KBM-7 (cell line): ENCODE measurements at regions not wholly inside any gene's neighbourhood (a gene's known extent, or its start where the extent isn't known, plus 50 kb on each side); places are given as distances from the start of the nearest gene placed in this dataset.

Experiments used
- DNase-seq: peaks from one replicate; pipeline ENCODE4 v3.0.0-alpha.2; 2015
- in situ Hi-C: fragments of 300-500 bp; cut with MboI; formaldehyde crosslinking; loops from 2 replicates; pipeline ENCODE4 v1.14.3; 2020; ENCODE audit warnings: low sequenced_read_pairs, low pct_unique_long_range_greater_than_20kb, mixed read lengths

DNA sequence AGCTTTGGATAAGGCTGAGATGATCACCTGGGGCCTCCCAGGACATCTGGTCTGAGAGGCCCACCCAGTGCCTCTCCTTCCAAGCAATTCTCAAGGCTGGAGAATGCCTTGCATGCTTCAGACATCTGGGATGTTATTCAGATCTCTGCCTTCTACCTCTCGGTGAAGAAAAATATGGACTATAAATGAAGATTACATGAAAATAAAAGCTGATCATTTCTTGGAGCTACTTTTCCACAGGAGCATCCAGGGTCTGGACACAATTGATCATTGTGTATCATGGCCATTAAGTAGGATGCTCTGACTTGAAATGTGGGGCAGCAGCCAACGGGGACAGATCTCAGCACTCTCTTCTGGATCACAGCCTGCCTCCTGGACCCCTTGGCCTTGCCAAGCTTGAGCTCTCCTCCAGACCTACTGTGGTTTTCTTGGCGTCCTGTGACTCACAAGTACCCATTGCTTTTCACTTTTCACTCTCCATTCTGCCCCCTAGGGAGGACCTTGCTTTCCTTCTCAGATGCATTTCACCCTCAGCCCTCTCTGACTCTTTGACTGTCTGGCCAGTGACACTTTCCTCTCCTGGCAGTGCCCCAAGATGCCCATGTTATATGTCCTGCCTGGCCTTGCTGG lies 203.1 kb downstream of the INSIG2 start:
- in situ Hi-C loops: no loop called here
- no peak for DNase-seq

DNA sequence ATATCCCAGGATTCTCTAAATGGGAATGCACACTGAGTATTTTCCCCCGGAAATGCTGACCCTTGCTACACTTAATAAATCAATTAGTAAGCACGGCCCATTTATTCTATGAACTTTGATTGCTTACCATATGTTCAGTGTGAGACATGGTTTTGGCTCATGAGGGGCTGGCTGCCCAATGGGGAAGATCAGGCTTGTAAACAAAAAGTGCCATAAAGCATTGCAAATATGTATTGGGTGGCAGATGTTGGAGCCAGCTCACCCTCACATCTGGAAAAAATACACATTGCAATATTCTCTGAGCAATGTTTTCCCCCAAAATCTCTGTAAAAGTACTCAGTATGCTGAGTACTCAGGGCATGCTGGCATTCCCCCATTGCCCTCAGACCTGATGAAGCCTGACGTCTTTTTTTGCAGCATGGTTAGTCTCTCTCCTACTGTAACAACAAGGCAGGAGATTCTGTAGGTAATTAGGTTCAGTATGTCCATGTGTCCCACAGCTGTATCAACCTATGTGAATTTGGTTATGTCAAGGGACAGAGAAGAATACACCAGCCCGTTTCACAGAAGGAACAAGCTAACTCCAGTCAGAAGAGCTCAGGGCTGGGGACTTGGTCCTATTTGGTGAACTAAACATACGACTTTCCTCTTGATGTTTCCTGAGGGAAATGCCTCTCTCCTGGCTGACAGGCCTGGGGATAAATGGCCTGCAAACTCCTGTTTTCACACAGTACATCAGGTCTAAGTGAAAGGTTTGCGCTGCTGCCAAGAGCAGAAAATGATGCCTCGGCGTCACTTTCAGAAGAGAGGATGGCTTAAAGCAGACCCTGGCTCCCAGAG lies 202.4 kb downstream of the INSIG2 start:
- no peak for DNase-seq
- in situ Hi-C loops: no loop called here

DNA sequence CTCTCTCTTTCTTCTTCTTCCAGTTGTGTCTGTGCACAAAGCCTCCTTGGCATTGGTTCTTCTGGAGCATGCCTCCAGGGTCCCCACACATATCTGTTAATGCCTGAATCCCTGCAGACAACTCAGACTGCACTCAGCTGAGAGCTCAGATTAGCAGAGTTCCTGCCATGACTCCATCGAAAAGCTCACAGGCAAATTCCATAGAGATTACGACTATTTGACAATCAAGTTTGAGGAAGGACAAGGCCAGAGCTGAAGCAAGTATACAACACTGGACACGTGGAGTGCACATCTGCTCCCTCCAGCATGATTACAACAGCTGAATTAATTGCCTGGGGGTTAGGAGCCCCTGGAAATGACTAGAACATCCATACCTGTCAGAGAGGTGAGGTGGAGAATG lies 190.7 kb downstream of the INSIG2 start:
- in situ Hi-C loops: no loop called here
- no peak for DNase-seq

DNA sequence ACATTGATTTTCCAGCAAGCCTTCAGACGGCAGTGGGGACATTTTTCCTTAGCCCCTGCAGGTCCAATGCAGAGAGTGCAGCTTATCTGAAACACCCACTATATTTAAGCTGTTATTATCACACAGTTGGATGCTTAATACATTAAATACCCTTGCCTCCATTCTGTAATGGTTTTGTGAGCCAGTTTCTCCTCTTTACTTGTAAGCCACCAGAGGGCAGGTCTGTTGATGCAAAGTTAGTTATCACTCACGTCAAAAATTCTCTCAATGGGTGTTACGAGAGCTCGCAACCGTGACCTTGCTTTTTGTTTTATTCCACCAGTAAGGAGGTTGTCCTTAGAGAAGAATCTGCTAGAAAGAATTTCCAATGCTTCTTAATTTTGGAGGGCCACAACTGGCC lies 189.8 kb downstream of the INSIG2 start:
- no peak for DNase-seq
- in situ Hi-C loops: no loop called here

DNA sequence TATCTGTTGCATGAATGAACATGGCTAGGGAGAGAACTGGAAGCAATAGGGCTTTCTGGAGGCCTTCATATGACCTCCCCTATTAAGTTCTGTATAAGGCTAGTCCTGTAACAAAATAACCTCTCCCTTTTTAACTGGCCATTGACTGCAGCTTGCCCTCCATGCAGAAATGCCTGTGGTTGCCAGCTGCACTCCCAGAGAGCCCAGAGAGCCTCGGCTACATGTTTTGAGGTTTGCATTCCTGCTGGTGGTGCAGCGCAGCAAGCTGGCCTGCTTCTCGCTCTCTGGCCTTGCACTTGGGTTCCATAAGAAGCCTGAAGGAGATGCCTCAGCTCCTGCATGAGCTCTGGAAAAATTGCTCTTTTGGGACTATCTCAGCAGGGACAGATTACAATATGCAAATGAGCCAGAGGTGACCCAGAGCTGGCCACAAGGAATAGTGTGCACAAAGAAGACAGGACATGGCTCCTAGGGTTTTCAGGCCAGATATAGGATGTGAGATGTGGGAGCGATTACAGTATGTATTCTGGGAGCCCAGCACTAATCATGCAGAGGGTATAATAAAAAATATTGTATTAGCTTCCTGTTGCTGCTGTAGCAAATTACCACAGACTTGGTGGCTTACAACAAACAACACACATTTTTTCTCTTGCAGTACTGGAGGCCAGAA lies 186.7 kb downstream of the INSIG2 start:
- DNase-seq: no peak
- in situ Hi-C loops: no loop called here

DNA sequence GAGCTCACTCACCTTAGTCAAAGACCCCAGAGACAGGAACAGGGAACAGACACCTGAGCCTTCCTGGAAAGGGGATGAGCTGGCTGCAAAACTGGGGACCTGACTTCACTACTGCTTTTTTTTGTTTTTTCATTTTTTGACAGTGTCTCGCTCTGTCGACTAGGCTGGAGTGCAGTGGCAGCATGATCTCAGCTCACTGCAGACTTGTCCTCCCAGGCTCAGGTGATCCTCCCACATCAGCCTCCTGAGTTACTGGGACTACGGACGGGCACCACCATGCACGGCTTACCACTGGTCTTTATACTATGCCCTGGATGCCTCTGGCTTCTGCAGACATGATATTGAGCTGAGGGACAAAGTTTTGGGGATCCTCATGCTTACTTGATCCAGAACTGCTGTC lies 184.1 kb downstream of the INSIG2 start:
- no peak for DNase-seq
- in situ Hi-C loops: no loop called here

DNA sequence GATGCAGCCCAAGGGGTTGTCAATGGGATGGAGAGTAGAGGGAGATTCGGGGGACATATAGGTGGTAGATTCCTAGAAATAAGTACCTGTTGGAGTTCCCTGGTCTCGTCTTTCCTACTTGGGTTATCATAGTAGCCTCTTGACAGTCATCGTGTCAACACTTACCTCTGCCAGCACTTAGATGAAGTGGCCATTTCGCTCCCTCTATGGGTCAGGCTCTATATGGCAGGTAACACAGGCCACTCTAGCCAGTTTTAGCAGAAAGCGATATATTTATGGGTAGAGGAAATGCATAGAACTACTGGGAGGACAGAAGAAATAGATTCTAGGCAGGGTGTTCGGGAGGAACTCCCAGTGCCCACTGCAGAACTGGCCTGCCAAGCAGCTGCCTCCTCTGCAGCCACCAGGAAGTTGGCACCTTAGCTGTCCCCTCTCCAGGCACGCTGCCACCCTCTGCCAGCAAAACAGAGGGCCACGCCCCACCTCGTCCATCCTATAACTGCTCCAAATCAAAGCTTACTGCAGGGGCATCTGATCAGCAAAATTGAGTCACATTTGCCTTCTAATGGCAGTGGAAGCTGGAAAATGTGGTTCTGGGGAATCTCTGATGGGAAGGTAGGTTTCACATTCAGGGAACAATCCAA lies 181.3 kb downstream of the INSIG2 start:
- in situ Hi-C loops: no loop called here
- no peak for DNase-seq

DNA sequence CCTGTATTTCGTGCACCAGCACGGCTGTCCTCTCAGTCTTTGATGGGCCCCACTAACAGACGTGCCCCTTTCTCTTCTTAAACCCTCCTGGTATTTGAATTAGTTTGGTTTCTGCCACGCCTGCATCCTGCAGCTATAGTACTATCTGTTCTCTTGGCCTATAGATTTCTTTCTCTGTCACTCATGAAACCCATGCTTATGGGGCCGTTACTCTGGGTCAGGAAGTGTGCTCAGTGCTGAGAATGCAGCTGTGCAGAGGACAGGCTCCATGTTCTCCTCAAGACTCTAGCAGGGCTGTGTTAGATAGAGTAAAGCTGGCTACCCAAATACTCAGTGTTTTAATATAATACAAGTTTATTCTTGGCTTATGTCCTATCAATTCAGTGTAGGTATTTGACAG lies 180.0 kb downstream of the INSIG2 start:
- in situ Hi-C loops: no loop called here
- no peak for DNase-seq

DNA sequence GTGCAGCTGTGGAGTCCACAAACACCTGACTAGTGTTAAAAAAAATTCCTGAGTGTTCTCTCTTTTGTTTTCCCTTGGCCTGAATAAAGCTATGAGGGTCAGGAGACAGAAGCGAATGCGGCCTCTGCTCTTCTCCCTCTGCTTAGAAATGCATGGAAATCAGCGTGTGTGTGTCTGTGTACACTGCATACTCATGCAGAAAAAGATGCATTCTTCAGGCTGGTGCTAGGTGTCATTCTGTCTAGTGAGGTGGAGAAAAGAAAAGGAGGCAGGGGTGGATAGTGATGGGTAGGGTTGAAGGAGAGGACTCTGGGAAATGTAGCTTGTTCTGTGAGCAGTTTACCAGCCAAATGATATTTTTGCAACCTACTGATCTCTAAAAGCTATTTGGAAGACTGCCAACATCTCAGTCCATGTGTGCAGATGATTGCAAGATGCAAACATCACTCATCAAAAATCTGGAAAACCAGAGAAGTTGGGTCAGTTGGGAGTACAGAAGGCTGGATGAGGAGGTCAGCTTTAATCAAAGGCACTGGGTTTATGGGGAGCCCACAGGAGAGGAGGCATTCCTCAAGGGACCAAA lies 177.7 kb downstream of the INSIG2 start:
- DNase-seq: no peak
- in situ Hi-C loops: no loop called here

DNA sequence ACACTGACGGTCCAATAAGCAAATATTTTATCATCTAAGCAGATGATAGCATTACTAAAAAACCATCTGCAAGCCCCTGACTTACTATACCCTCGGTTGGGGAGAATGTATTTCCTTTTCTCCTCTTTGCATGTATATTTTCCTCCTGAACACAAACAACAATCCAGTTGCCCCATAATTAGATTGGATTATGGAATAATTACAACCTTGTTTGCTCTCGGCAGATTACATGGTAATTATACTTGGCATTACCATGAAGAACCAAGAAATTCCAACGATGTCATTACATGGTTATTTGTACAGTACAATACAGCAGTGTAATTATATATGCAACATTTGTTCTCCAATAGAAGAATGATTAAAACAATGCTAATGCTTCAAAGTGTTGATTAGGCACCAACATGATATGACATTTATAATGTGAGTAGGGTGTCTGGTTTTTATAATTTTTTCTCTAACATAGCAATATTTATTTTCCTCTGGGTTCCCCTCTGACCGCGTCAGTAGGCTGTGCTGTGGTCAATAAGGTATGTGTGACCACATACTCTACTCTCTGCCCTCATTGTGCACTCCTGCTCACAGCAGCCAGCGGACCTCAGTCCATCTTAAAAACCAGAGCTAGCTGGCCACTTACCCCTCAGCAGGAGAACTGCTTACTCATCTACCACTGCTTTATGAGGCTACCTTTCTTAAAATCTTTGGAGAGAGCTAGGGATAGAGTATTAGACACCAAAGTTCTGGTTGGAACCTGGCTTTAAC lies 176.1 kb downstream of the INSIG2 start:
- in situ Hi-C loops: no loop called here
- DNase-seq: no peak

DNA sequence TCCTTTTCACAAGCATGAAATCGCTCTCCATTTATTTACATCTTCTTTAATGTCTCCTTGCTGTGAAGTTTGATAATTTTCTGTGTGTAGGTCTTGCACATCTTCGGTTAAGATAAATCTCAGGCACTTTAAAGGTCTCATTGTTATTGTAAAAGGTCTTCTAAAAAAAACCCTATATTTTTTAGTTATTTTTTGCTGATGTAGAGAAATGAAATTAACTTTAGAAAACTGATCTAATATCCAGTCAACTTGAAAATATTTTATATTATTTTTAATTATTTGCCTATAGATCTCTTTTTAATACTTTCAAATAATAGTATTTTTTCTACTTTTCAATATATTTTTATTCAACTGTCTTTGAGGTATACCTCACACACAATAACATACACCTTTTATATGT lies 169.4 kb downstream of the INSIG2 start:
- in situ Hi-C loops: no loop called here
- no peak for DNase-seq

DNA sequence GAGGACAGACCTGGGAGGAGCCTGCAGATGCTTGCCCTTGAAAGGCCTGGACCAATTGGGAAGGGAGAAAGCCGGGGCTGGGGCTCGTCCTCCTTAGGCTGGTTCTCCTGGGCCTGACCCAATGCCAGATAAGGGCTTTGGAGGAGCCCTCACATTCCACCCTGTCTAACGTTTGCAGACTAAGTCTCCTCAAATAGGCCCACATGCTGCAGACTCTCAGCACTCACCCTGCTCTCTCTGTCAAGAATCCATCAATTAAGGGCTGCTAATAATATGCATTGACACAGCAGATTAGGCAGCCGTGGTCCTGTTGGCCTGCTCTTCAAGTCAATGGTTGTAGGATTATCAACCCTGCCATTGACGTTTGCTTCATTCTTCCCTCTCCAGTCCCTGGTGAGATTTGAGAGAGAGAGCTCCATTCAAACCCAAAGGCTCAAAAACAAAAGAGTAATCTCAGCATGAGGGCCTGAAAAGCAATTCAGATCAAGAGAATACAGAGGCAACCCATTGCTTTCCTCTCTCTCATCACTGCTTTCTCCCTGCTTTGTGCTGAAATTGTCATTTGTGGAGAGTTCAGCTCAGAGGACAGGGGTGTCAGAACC lies 167.6 kb downstream of the INSIG2 start:
- in situ Hi-C loops: no loop called here
- DNase-seq: no peak

DNA sequence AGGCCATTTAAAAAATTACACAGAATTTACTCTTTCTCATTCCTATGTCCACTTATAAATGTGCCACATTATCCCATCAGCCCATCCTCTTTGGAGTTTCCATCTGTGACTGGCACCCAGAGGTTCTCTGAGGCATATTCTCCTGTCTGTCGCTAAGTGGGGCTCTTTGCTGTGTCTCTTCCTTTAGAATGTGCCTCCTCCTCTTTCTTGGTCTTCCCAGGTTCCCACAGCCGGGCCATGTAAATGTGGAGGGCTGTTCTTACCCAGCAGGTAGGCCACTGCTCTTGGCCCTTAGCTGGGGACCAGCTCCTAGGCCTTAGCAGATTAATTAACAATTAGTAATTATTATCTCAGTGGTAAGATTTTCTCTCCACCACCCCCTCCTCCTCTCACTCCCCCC lies 167.0 kb downstream of the INSIG2 start:
- in situ Hi-C loops: no loop called here
- DNase-seq: no peak

DNA sequence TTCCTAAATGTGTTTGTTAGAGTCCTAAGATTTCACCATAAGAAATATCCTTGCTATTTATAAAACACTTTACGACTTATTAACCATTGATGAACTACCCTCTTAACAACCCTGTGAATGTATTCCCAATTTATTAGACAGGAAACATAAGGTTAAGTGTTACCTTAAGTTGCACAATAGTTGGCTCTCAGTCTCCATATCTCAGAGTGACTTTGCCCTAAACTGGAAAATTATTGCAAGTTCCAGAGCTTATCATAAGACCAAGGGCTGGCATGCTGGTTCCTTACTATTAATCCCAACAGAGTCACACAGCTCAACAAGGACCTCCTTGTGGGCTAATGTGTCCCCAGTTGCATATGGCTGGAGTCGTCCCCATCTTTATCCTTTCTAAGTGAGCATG lies 165.8 kb downstream of the INSIG2 start:
- no peak for DNase-seq
- in situ Hi-C loops: no loop called here

DNA sequence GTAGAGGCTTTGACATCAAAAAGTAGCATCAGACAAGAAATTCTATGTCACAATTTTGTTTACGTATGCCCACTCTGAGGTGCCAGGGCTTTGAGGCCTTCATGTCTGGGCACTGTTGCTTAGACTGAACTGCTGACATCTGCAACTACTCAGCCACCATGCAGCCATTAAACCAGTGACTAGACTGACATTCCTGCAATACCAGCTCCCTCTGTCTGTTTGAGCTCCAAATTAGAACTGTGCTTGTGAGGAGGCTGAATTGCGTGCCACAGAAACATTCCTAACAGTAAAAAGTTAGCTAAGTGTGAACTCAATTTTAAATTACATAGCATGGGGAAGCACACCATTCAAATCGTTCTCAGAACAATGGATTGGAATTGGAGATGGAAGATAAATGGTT lies 163.2 kb downstream of the INSIG2 start:
- in situ Hi-C loops: no loop called here
- DNase-seq: no peak

DNA sequence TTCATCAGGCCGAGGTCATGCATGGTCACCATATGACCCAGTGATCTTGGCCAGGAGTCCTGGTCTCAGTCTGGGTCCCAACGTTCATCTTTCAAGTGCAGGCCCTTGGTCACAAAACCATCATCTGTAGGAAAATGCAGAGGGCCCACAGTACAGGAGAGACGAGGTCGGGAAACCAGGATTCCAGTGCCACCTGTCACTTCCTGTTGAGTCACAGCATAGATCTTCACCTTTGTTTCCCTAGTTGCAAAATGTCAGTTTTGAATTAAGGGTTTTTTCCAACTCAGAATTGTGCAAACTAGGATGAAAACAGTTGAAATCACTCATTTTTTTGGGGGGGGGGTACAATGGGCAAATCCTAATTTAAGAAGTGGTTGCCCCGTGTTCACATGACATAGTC lies 162.2 kb downstream of the INSIG2 start:
- in situ Hi-C loops: no loop called here
- DNase-seq: no peak

DNA sequence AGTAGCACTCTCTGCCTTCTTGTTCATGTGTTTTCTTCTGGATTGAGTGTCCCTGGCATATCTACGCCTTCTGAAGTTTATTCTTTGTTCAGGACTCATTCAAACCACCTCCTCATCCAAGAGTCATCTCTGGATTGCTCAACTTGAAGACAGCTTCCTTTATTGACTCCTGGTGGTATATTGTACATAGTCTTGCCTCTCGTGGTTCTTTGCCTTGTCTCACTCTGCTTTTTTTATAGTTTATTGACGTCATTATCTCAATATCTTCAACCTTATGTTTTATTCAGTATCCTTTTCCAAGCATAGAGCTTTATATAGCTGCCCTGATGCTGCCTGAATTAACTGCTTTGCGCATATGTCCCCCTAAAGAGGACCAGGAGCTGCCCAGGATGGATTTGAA lies 161.7 kb downstream of the INSIG2 start:
- DNase-seq: no peak
- in situ Hi-C loops: no loop called here

DNA sequence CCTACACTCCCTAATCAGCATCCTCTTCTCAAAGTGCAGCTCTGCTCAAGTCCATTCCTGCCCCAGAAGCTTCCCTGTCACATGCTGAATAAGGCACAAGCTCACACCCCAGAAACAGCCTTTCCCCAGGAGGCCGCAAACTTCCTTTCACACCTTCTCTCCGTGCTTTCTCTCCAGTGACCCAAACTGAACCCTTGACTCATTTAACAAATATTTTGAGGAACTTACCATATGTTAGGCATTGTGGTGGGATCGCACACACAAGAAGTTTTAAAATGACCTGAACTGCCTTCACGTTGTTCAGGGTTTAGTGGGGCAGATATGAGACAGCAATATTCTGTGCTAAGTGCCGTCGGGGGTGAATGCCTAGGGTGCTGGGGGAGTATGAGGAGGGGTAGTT lies 161.3 kb downstream of the INSIG2 start:
- peak; percentile 4 for DNase-seq
- in situ Hi-C loops: loop anchor here (25.0 kb wide), 1 partner anchor 613 kb away; no protein-coding TSS in a partner anchor
